Activated naive CD8-positive, alpha-beta T cell (primary cell): ENCODE measurements at regions not wholly inside any gene's neighbourhood (a gene's known extent, or its start where the extent isn't known, plus 50 kb on each side); places are given as distances from the start of the nearest gene placed in this dataset.
"Not testable (repeated sequence)": the region's sequence is repeated elsewhere in the genome, so short reads cannot be mapped to it uniquely, and the experiment has no call there.

ENCODE experiments used
- H3K27ac Mint-ChIP-seq: one replicate; pipeline ENCODE4 v1.8.0; 2021; ENCODE audit warnings: mixed read lengths
- H3K27me3 Mint-ChIP-seq: one replicate; pipeline ENCODE4 v1.8.0; 2021; ENCODE audit warnings: mixed read lengths
- H3K36me3 Mint-ChIP-seq: one replicate; pipeline ENCODE4 v1.8.0; 2021; ENCODE audit warnings: mixed read lengths
- H3K4me1 Mint-ChIP-seq: one replicate; pipeline ENCODE4 v1.8.0; 2021; ENCODE audit warnings: low read depth, mixed read lengths
- H3K4me3 Mint-ChIP-seq: one replicate; pipeline ENCODE4 v1.8.0; 2021; ENCODE audit warnings: mild to moderate bottlenecking, mixed read lengths
- H3K9me3 Mint-ChIP-seq: one replicate; pipeline ENCODE4 v1.8.0; 2021; ENCODE audit warnings: low read depth, mixed read lengths

GRCh38 chr2:54065411-54065810 lies 50.0 kb upstream of the ACYP2 start:
- Mint-ChIP-seq H3K36me3 (peaks cover 20% of the 10 kb centered on the region), H3K27ac (no peak overlapping the region), H3K9me3 (no peaks in the 10 kb centered on the region), H3K4me1 (no peaks in the 10 kb centered on the region), H3K4me3 (no peak overlapping the region), H3K27me3 (no peaks in the 10 kb centered on the region)

- no peak overlapping the region for H3K4me3 Mint-ChIP-seq
- H3K4me1 Mint-ChIP-seq: no peaks in the 10 kb centered on the region
- no peaks in the 10 kb centered on the region for H3K27me3 Mint-ChIP-seq
- H3K36me3 Mint-ChIP-seq: peaks cover 20% of the 10 kb centered on the region
- H3K9me3 Mint-ChIP-seq: no peaks in the 10 kb centered on the region
- no peak overlapping the region for H3K27ac Mint-ChIP-seq
These were observed 51.4 kb upstream of the ACYP2 start for GRCh38 chr2:54063967-54064535.

GRCh38 chr2:54062401-54062800 lies 53.0 kb upstream of the ACYP2 start:
- Mint-ChIP-seq H3K4me1 (no peaks in the 10 kb centered on the region), H3K4me3 (no peak overlapping the region), H3K27ac (no peak overlapping the region), H3K27me3 (no peaks in the 10 kb centered on the region), H3K36me3 (peaks cover 27% of the 10 kb centered on the region), H3K9me3 (peaks cover 4% of the 10 kb centered on the region)

GRCh38 chr2:54061272-54061671 lies 54.1 kb upstream of the ACYP2 start:
- no peaks in the 10 kb centered on the region for H3K27me3 Mint-ChIP-seq
- H3K36me3 Mint-ChIP-seq: peaks cover 24% of the 10 kb centered on the region
- H3K9me3 Mint-ChIP-seq: peaks cover 4% of the 10 kb centered on the region
- no peaks in the 10 kb centered on the region for H3K4me1 Mint-ChIP-seq
- no peak overlapping the region for H3K4me3 Mint-ChIP-seq
- H3K27ac Mint-ChIP-seq: no peak overlapping the region

- Mint-ChIP-seq H3K36me3 (peaks cover 18% of the 10 kb centered on the region), H3K27me3 (no peaks in the 10 kb centered on the region), H3K4me1 (no peaks in the 10 kb centered on the region), H3K27ac (no peak overlapping the region), H3K9me3 (peaks cover 4% of the 10 kb centered on the region), H3K4me3 (no peak overlapping the region)
These were observed 55.4 kb upstream of the ACYP2 start for GRCh38 chr2:54059986-54060385.

- Mint-ChIP-seq H3K4me3 (no peak overlapping the region), H3K36me3 (peaks cover 18% of the 10 kb centered on the region), H3K9me3 (peaks cover 4% of the 10 kb centered on the region), H3K27ac (no peak overlapping the region), H3K27me3 (no peaks in the 10 kb centered on the region), H3K4me1 (peaks cover 2% of the 10 kb centered on the region)
These were observed 55.9 kb upstream of the ACYP2 start for GRCh38 chr2:54059504-54059903.

- no peaks in the 10 kb centered on the region for H3K27me3 Mint-ChIP-seq
These were observed 57.0 kb upstream of the ACYP2 start for GRCh38 chr2:54058449-54058848.

GRCh38 chr2:54054774-54055173 lies 60.6 kb upstream of the ACYP2 start:
- Mint-ChIP-seq H3K27me3 (no peaks in the 10 kb centered on the region), H3K27ac (peak overlapping the region; percentile 55), H3K4me1 (peaks cover 15% of the 10 kb centered on the region), H3K4me3 (no peak overlapping the region), H3K9me3 (peaks cover 4% of the 10 kb centered on the region), H3K36me3 (peaks cover 25% of the 10 kb centered on the region)

More at GRCh38 chr2:54058449-54058848, 57.0 kb upstream of the ACYP2 start:
- Mint-ChIP-seq H3K4me3 (no peak overlapping the region), H3K9me3 (peaks cover 4% of the 10 kb centered on the region), H3K36me3 (peaks cover 21% of the 10 kb centered on the region), H3K27ac (no peak overlapping the region), H3K4me1 (peaks cover 13% of the 10 kb centered on the region)

GRCh38 chr2:54054271-54054670 lies 61.1 kb upstream of the ACYP2 start:
- Mint-ChIP-seq H3K4me1 (peaks cover 17% of the 10 kb centered on the region), H3K36me3 (peaks cover 22% of the 10 kb centered on the region), H3K9me3 (peaks cover 4% of the 10 kb centered on the region), H3K27ac (peak overlapping the region; percentile 55), H3K27me3 (no peaks in the 10 kb centered on the region), H3K4me3 (peak overlapping the region; percentile 31)

- Mint-ChIP-seq H3K4me1 (peaks cover 17% of the 10 kb centered on the region), H3K27me3 (no peaks in the 10 kb centered on the region), H3K36me3 (peaks cover 21% of the 10 kb centered on the region), H3K9me3 (peaks cover 3% of the 10 kb centered on the region), H3K27ac (peak overlapping the region; percentile 55), H3K4me3 (peak overlapping the region; percentile 31)
These were observed 61.6 kb upstream of the ACYP2 start for GRCh38 chr2:54053830-54054229.

GRCh38 chr2:54052825-54053718 lies 62.3 kb upstream of the ACYP2 start:
- H3K9me3 Mint-ChIP-seq: no peaks in the 10 kb centered on the region
- H3K27ac Mint-ChIP-seq: peak overlapping the region; percentile 55
- peaks cover 16% of the 10 kb centered on the region for H3K36me3 Mint-ChIP-seq
- no peaks in the 10 kb centered on the region for H3K27me3 Mint-ChIP-seq
- peaks cover 19% of the 10 kb centered on the region for H3K4me1 Mint-ChIP-seq
- H3K4me3 Mint-ChIP-seq: no peak overlapping the region

GRCh38 chr2:54050445-54050844 lies 65.0 kb upstream of the ACYP2 start:
- Mint-ChIP-seq H3K4me3 (no peak overlapping the region), H3K27ac (no peak overlapping the region), H3K4me1 (peaks cover 30% of the 10 kb centered on the region), H3K9me3 (no peaks in the 10 kb centered on the region), H3K27me3 (no peaks in the 10 kb centered on the region), H3K36me3 (peaks cover 18% of the 10 kb centered on the region)

- Mint-ChIP-seq H3K27me3 (no peaks in the 10 kb centered on the region), H3K4me1 (peaks cover 30% of the 10 kb centered on the region), H3K36me3 (peaks cover 23% of the 10 kb centered on the region), H3K9me3 (no peaks in the 10 kb centered on the region), H3K27ac (no peak overlapping the region), H3K4me3 (no peak overlapping the region)
These were observed 66.0 kb upstream of the ACYP2 start for GRCh38 chr2:54049365-54049764.

- H3K27me3 Mint-ChIP-seq, H3K4me3 Mint-ChIP-seq, H3K9me3 Mint-ChIP-seq, H3K27ac Mint-ChIP-seq: not testable (repeated sequence)
- H3K36me3 Mint-ChIP-seq: peaks cover 23% of the 10 kb centered on the region
- H3K4me1 Mint-ChIP-seq: peaks cover 25% of the 10 kb centered on the region
These were observed 66.5 kb upstream of the ACYP2 start for GRCh38 chr2:54048896-54049295.

- no peaks in the 10 kb centered on the region for H3K9me3 Mint-ChIP-seq
- H3K27ac Mint-ChIP-seq: no peak overlapping the region
- H3K4me1 Mint-ChIP-seq: peaks cover 19% of the 10 kb centered on the region
- H3K4me3 Mint-ChIP-seq: no peak overlapping the region
- peaks cover 18% of the 10 kb centered on the region for H3K36me3 Mint-ChIP-seq
- H3K27me3 Mint-ChIP-seq: no peaks in the 10 kb centered on the region
These were observed 67.2 kb upstream of the ACYP2 start for GRCh38 chr2:54048117-54048785.
